ENCODE measurements at regions not wholly inside any gene's neighbourhood (a gene's known extent, or its start where the extent isn't known, plus 50 kb on each side); places are given as distances from the start of the nearest gene placed in this dataset.

- TF ChIP-seq POLR2A (IDR thresholded peaks at IDR 0.05; ENCODE audit: low read depth, low read length) = no peak
- TF ChIP-seq TAF1 (IDR thresholded peaks at IDR 0.05; ENCODE audit: borderline replicate concordance, low read depth, low read length) = no peak
- no peak for TF ChIP-seq POLR2AphosphoS5 (IDR thresholded peaks at IDR 0.05; ENCODE audit: low read depth, low read length)
These were observed 128.7 kb upstream of the SLC10A2 start for GRCh38 chr13:103194871-103195270.

All from GM12892 (cell line).